SK-N-SH treated with all-trans-retinoic acid at 6 μM for 48 hours (cell line): ENCODE measurements at regions not wholly inside any gene's neighbourhood (a gene's known extent, or its start where the extent isn't known, plus 50 kb on each side); places are given as distances from the start of the nearest gene placed in this dataset.

Experiments
- ATAC-seq: fragments of 200-7000 bp; cut with Tn5 transposase; 3 replicates; pipeline ENCODE4 v1.9.1; 2020; ENCODE audit warnings: mild to moderate bottlenecking, moderate library complexity
- ARNTL ChIP-seq: fragments of 450-650 bp; formaldehyde crosslinking; IDR thresholded peaks from 2 replicates; pipeline ENCODE4 v1.5.0; 2020; ENCODE audit warnings: low read depth, mild to moderate bottlenecking, moderate library complexity, borderline replicate concordance
- CSDC2 ChIP-seq: fragments of 250-450 bp; sonication (Bioruptor Pico); IDR thresholded peaks from 2 replicates; pipeline ENCODE4 v1.5.0; 2020; ENCODE audit warnings: mild to moderate bottlenecking, moderate library complexity
- ESRRG ChIP-seq: fragments of 250-450 bp; sonication (Bioruptor Pico); IDR thresholded peaks from 2 replicates; pipeline ENCODE4 v1.6.1; 2021; ENCODE audit warnings: mild to moderate bottlenecking
- GLIS3 ChIP-seq: fragments of 250-450 bp; sonication (Bioruptor Pico); IDR thresholded peaks from 2 replicates; pipeline ENCODE4 v1.5.0; 2020; ENCODE audit warnings: mild to moderate bottlenecking, moderate library complexity
- PPARA ChIP-seq: fragments of 250-450 bp; sonication (Bioruptor Pico); IDR thresholded peaks from 2 replicates; pipeline ENCODE4 v1.5.0; 2020; ENCODE audit warnings: mild to moderate bottlenecking, borderline replicate concordance
- RARB ChIP-seq: fragments of 250-450 bp; sonication (Bioruptor Pico); IDR thresholded peaks from 2 replicates; pipeline ENCODE4 v1.8.0; 2021; ENCODE audit warnings: mild to moderate bottlenecking, moderate library complexity
- SNAI2 ChIP-seq: fragments of 250-450 bp; sonication (Bioruptor Pico); IDR thresholded peaks from 2 replicates; pipeline ENCODE4 v1.5.0; 2020; ENCODE audit warnings: mild to moderate bottlenecking, moderate library complexity
- TCF4 ChIP-seq: fragments of 250-450 bp; sonication (Bioruptor Pico); IDR thresholded peaks from 2 replicates; pipeline ENCODE4 v1.8.0; 2021; ENCODE audit warnings: mild to moderate bottlenecking, moderate library complexity, borderline replicate concordance
- TOX ChIP-seq: fragments of 250-450 bp; sonication (Bioruptor Pico); IDR thresholded peaks from 2 replicates; pipeline ENCODE4 v1.8.0; 2021; ENCODE audit warnings: mild to moderate bottlenecking, moderate library complexity, borderline replicate concordance
- ZC3H10 ChIP-seq: fragments of 250-450 bp; sonication (Bioruptor Pico); IDR thresholded peaks from 2 replicates; pipeline ENCODE4 v1.5.1; 2021; ENCODE audit warnings: mild to moderate bottlenecking, moderate library complexity
- ZFP30 ChIP-seq: fragments of 450-650 bp; formaldehyde crosslinking; IDR thresholded peaks from 2 replicates; pipeline ENCODE4 v1.5.0; 2022; ENCODE audit warnings: mild to moderate bottlenecking, moderate library complexity
- ZNF565 ChIP-seq: fragments of 450-650 bp; formaldehyde crosslinking; conservative IDR thresholded peaks from 2 replicates; pipeline ENCODE4 v1.5.0; 2020; ENCODE audit warnings: low read depth, mild to moderate bottlenecking, moderate library complexity
- ZNF70 ChIP-seq: fragments of 450-650 bp; formaldehyde crosslinking; IDR thresholded peaks from 2 replicates; pipeline ENCODE4 v1.5.0; 2020; ENCODE audit warnings: mild to moderate bottlenecking, moderate library complexity
- TF ChIP-seq, protein P1 (sequence below): fragments of 250-450 bp; sonication (Bioruptor Pico); IDR thresholded peaks from 2 replicates; pipeline ENCODE4 v1.8.0; 2020; ENCODE audit warnings: mild to moderate bottlenecking, moderate library complexity, borderline replicate concordance
- TF ChIP-seq, protein P2 (sequence below): fragments of 250-450 bp; sonication (Bioruptor Pico); IDR thresholded peaks from 2 replicates; pipeline ENCODE4 v1.8.0; 2021; ENCODE audit warnings: low read depth, mild to moderate bottlenecking, moderate library complexity, borderline replicate concordance
- TF ChIP-seq, protein P3 (sequence below): fragments of 250-450 bp; sonication (Bioruptor Pico); IDR thresholded peaks from 2 replicates; pipeline ENCODE4 v1.5.1; 2020; ENCODE audit warnings: low read depth, mild to moderate bottlenecking, moderate library complexity
- TF ChIP-seq, protein P4 (sequence below): fragments of 250-450 bp; sonication (Bioruptor Pico); IDR thresholded peaks from 2 replicates; pipeline ENCODE4 v1.5.0; 2020; ENCODE audit warnings: mild to moderate bottlenecking, moderate library complexity
- TF ChIP-seq, protein P5 (sequence below): fragments of 250-450 bp; sonication (Bioruptor Pico); IDR thresholded peaks from 2 replicates; pipeline ENCODE4 v1.5.1; 2021; ENCODE audit warnings: mild to moderate bottlenecking, moderate library complexity

DNA sequence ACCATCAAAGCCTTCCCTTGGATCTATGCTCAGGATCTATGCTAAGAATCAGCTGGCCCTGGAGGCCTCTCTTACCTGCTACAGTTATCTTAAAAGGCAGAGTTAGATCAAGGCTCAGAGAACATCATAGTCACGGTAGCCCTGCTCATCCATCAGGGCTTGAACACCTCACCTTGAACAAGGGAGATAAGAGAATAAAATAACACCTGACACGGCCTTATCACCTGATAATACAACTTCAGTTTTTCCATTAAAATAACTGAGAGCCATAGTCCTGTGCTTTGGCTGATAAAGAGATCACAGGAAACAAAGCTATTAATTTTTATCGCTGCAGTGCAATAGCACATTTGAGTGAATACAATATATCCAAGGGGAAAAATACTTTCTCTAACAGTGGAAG lies 85.6 kb upstream of the LPP start:
- ATAC-seq, result no peak; the same call in 1 of the 3 replicates
- TF ChIP-seq ZC3H10 (no peak), ESRRG (CRISPR knock-in tag) (no peak), TCF4 (CRISPR knock-in tag) (no peak), RARB (CRISPR knock-in tag) (no peak), ARNTL (no peak), SNAI2 (no peak), CSDC2 (CRISPR knock-in tag) (no peak), PPARA (no peak), TOX (CRISPR knock-in tag) (no peak), ZNF70 (no peak)
- TF ChIP-seq, protein P1, sequence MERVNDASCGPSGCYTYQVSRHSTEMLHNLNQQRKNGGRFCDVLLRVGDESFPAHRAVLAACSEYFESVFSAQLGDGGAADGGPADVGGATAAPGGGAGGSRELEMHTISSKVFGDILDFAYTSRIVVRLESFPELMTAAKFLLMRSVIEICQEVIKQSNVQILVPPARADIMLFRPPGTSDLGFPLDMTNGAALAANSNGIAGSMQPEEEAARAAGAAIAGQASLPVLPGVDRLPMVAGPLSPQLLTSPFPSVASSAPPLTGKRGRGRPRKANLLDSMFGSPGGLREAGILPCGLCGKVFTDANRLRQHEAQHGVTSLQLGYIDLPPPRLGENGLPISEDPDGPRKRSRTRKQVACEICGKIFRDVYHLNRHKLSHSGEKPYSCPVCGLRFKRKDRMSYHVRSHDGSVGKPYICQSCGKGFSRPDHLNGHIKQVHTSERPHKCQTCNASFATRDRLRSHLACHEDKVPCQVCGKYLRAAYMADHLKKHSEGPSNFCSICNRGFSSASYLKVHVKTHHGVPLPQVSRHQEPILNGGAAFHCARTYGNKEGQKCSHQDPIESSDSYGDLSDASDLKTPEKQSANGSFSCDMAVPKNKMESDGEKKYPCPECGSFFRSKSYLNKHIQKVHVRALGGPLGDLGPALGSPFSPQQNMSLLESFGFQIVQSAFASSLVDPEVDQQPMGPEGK, result no peak
- TF ChIP-seq, protein P2, sequence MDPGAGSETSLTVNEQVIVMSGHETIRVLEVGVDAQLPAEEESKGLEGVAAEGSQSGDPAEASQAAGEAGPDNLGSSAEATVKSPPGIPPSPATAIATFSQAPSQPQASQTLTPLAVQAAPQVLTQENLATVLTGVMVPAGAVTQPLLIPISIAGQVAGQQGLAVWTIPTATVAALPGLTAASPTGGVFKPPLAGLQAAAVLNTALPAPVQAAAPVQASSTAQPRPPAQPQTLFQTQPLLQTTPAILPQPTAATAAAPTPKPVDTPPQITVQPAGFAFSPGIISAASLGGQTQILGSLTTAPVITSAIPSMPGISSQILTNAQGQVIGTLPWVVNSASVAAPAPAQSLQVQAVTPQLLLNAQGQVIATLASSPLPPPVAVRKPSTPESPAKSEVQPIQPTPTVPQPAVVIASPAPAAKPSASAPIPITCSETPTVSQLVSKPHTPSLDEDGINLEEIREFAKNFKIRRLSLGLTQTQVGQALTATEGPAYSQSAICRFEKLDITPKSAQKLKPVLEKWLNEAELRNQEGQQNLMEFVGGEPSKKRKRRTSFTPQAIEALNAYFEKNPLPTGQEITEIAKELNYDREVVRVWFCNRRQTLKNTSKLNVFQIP, result no peak
- TF ChIP-seq, protein P3, sequence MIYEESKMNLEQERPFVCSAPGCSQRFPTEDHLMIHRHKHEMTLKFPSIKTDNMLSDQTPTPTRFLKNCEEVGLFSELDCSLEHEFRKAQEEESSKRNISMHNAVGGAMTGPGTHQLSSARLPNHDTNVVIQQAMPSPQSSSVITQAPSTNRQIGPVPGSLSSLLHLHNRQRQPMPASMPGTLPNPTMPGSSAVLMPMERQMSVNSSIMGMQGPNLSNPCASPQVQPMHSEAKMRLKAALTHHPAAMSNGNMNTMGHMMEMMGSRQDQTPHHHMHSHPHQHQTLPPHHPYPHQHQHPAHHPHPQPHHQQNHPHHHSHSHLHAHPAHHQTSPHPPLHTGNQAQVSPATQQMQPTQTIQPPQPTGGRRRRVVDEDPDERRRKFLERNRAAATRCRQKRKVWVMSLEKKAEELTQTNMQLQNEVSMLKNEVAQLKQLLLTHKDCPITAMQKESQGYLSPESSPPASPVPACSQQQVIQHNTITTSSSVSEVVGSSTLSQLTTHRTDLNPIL (CRISPR knock-in tag), result no peak
- TF ChIP-seq, protein P4, sequence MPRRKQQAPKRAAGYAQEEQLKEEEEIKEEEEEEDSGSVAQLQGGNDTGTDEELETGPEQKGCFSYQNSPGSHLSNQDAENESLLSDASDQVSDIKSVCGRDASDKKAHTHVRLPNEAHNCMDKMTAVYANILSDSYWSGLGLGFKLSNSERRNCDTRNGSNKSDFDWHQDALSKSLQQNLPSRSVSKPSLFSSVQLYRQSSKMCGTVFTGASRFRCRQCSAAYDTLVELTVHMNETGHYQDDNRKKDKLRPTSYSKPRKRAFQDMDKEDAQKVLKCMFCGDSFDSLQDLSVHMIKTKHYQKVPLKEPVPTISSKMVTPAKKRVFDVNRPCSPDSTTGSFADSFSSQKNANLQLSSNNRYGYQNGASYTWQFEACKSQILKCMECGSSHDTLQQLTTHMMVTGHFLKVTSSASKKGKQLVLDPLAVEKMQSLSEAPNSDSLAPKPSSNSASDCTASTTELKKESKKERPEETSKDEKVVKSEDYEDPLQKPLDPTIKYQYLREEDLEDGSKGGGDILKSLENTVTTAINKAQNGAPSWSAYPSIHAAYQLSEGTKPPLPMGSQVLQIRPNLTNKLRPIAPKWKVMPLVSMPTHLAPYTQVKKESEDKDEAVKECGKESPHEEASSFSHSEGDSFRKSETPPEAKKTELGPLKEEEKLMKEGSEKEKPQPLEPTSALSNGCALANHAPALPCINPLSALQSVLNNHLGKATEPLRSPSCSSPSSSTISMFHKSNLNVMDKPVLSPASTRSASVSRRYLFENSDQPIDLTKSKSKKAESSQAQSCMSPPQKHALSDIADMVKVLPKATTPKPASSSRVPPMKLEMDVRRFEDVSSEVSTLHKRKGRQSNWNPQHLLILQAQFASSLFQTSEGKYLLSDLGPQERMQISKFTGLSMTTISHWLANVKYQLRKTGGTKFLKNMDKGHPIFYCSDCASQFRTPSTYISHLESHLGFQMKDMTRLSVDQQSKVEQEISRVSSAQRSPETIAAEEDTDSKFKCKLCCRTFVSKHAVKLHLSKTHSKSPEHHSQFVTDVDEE, result no peak
- TF ChIP-seq, all 23 proteins: peak for 0

DNA sequence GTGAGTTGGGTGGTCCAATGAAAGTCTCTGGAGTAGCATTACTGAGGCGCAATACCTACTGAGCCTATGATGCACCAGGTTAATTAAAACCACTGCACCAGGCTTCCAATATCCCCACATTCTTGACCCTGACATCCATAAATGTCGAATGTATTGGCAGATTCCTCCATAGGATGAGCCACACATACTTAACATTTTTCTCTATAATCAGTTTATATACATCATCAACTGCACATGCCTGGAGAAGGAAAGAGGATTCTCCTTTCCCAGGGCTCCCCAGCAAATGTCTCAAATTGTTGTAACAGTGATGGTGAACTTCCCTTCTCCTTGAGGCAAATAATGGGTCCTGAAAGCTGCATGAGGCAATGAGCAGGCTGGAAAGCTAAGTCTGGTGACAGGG lies 82.3 kb upstream of the LPP start:
- TF ChIP-seq, protein P2, result no peak
- TF ChIP-seq, protein P3 (CRISPR knock-in tag), result no peak
- TF ChIP-seq, protein P5, sequence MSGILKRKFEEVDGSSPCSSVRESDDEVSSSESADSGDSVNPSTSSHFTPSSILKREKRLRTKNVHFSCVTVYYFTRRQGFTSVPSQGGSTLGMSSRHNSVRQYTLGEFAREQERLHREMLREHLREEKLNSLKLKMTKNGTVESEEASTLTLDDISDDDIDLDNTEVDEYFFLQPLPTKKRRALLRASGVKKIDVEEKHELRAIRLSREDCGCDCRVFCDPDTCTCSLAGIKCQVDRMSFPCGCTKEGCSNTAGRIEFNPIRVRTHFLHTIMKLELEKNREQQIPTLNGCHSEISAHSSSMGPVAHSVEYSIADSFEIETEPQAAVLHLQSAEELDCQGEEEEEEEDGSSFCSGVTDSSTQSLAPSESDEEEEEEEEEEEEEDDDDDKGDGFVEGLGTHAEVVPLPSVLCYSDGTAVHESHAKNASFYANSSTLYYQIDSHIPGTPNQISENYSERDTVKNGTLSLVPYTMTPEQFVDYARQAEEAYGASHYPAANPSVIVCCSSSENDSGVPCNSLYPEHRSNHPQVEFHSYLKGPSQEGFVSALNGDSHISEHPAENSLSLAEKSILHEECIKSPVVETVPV (CRISPR knock-in tag), result no peak
- TF ChIP-seq PPARA, result no peak
- no peak for TF ChIP-seq RARB (CRISPR knock-in tag)
- no peak for TF ChIP-seq ESRRG (CRISPR knock-in tag)
- TF ChIP-seq, protein P4, result no peak
- no peak for TF ChIP-seq GLIS3 (CRISPR knock-in tag)
- TF ChIP-seq ZC3H10, result no peak
- no peak for TF ChIP-seq SNAI2
- no peak for TF ChIP-seq ZNF565
- no peak for TF ChIP-seq ZFP30 (CRISPR knock-in tag)
- no peak for TF ChIP-seq TCF4 (CRISPR knock-in tag)
- ATAC-seq, result no peak
